Lung (tissue), 11 donors: ENCODE measurements at regions not wholly inside any gene's neighbourhood (a gene's known extent, or its start where the extent isn't known, plus 50 kb on each side); places are given as distances from the start of the nearest gene placed in this dataset.

Experiments
- ATAC-seq: fragments of 200-7000 bp; cut with Tn5 transposase; one replicate; pipeline ENCODE4 v1.9.1; 2020; ENCODE audit warnings: moderate number of reproducible peaks; ENCODE audit not compliant: insufficient read depth, low FRiP score
- DNase-seq, 3 donors: peaks; one replicate each; pipeline ENCODE4 v3.0.0-alpha.2; 2013 to 2017
- H3K27ac ChIP-seq, 2 donors: one replicate each; pipeline ENCODE4 v1.5.1; 2013; ENCODE audit warnings: mild to moderate bottlenecking in 2 of 2, moderate library complexity in 2 of 2, control low read depth in 1 of 2, inconsistent platforms in 1 of 2, low read depth in 1 of 2, low read length in 1 of 2
- H3K27me3 ChIP-seq, 3 donors: one replicate each; pipeline ENCODE4 v1.5.1; 2013; ENCODE audit warnings: low read length in 2 of 3; ENCODE audit not compliant: control insufficient read depth in 3 of 3, insufficient read depth in 3 of 3
- H3K36me3 ChIP-seq, 4 donors: one replicate each; pipeline ENCODE4 v1.5.1; 2013; ENCODE audit warnings: low read length in 4 of 4, mild to moderate bottlenecking in 1 of 4, moderate library complexity in 1 of 4; ENCODE audit not compliant: control insufficient read depth in 4 of 4, insufficient read depth in 4 of 4
- H3K4me1 ChIP-seq, 5 donors: one replicate each; pipeline ENCODE4 v1.5.1; 2013; ENCODE audit warnings: low read length in 5 of 5, mild to moderate bottlenecking in 2 of 5, moderate library complexity in 1 of 5; ENCODE audit not compliant: control insufficient read depth in 5 of 5, insufficient read depth in 5 of 5
- H3K4me3 ChIP-seq: one replicate; pipeline ENCODE4 v1.5.1; 2013; ENCODE audit warnings: mild to moderate bottlenecking, control low read depth, moderate library complexity
- H3K9ac ChIP-seq, 2 donors: one replicate each; pipeline ENCODE4 v1.5.1; 2013; ENCODE audit warnings: low read length in 2 of 2, control low read depth in 1 of 2; ENCODE audit not compliant: insufficient read depth in 1 of 2
- H3K9me3 ChIP-seq, 4 donors: one replicate each; pipeline ENCODE4 v1.5.1; 2013; ENCODE audit warnings: low read length in 3 of 4, mild to moderate bottlenecking in 1 of 4, moderate library complexity in 1 of 4; ENCODE audit not compliant: control insufficient read depth in 4 of 4, insufficient read depth in 3 of 4
- CTCF ChIP-seq: IDR thresholded peaks from 2 replicates; pipeline ENCODE4 v1.5.1; 2012; ENCODE audit warnings: mild to moderate bottlenecking; ENCODE audit errors: control extremely low read depth, extremely low read depth
- WGBS, 2 donors: extraction: QIAGEN DNeasy Blood & Tissue Kit; methylation state at CpG; one replicate each; pipeline ENCODE4 v1.1.7; 2013; 5-methylcytosine and 5-hydroxymethylcytosine counted together
- donor health status: control.
- donor health status: control.
- donor health status: Bipolar disorder and iron deficiency.
- donor health status: healthy.
- donor health status: DM: yes; HTN: yes; CAD: no.

GRCh38 chr11:39678996-39679395 is 1780.5 kb downstream of the LRRC4C start:
- WGBS, 2 donors: 72 to 88% methylated on average over 1 of the region's 1 CpG
- Histone ChIP-seq H3K27ac (no peak overlapping the region), H3K9me3 (peaks cover 0 to 7% (median 3%) of the 10 kb centered on the region in 4 donors), H3K27me3 (no peaks in the 10 kb centered on the region), H3K4me3 (no peak overlapping the region), H3K4me1 (no peaks in the 10 kb centered on the region), H3K36me3 (no peaks in the 10 kb centered on the region), H3K9ac (no peak overlapping the region)
- TF ChIP-seq CTCF: no peak
- ATAC-seq (no peak), DNase-seq (peak in 1 of 3 donors; percentile 4)

GRCh38 chr11:39675171-39675570 is 1784.3 kb downstream of the LRRC4C start:
- no peaks in the 10 kb centered on the region for H3K4me1 ChIP-seq
- no peak overlapping the region for H3K27ac ChIP-seq
- H3K36me3 ChIP-seq: no peaks in the 10 kb centered on the region
- WGBS, 2 donors: 78 to 84% methylated on average over 2 of the region's 2 CpGs
- no peak overlapping the region for H3K4me3 ChIP-seq
- ATAC-seq: no peak
- TF ChIP-seq CTCF: no peak
- H3K9ac ChIP-seq: no peak overlapping the region
- no peak for DNase-seq
- no peaks in the 10 kb centered on the region for H3K27me3 ChIP-seq
- peaks cover 0 to 5% (median under 1%) of the 10 kb centered on the region in 4 donors for H3K9me3 ChIP-seq

- Histone ChIP-seq H3K9me3 (peaks cover 0 to 2% (median 0%) of the 10 kb centered on the region in 4 donors), H3K4me1 (no peaks in the 10 kb centered on the region), H3K4me3 (no peak overlapping the region), H3K27me3 (no peaks in the 10 kb centered on the region), H3K36me3 (no peaks in the 10 kb centered on the region), H3K27ac (no peak overlapping the region), H3K9ac (no peak overlapping the region)
- WGBS, 2 donors: 77% methylated on average over 2 of the region's 2 CpGs
- DNase-seq: no peak
- ATAC-seq: no peak
- TF ChIP-seq CTCF: no peak
These were observed 1784.7 kb downstream of the LRRC4C start for GRCh38 chr11:39674761-39675160.

- no peaks in the 10 kb centered on the region for H3K9me3 ChIP-seq
- WGBS, 2 donors: 78 to 90% methylated on average over 3 of the region's 3 CpGs
- ATAC-seq (no peak), DNase-seq (no peak)
- no peaks in the 10 kb centered on the region for H3K27me3 ChIP-seq
- no peak overlapping the region for H3K4me3 ChIP-seq
- no peaks in the 10 kb centered on the region for H3K4me1 ChIP-seq
- H3K27ac ChIP-seq: no peak overlapping the region
- no peaks in the 10 kb centered on the region for H3K36me3 ChIP-seq
- H3K9ac ChIP-seq: no peak overlapping the region
- TF ChIP-seq CTCF: no peak
These were observed 1785.4 kb downstream of the LRRC4C start for GRCh38 chr11:39674024-39674423.
